ENCODE measurements at regions not wholly inside any gene's neighbourhood (a gene's known extent, or its start where the extent isn't known, plus 50 kb on each side); places are given as distances from the start of the nearest gene placed in this dataset.
"Not testable (repeated sequence)": the region's sequence is repeated elsewhere in the genome, so short reads cannot be mapped to it uniquely, and the experiment has no call there.

DNA sequence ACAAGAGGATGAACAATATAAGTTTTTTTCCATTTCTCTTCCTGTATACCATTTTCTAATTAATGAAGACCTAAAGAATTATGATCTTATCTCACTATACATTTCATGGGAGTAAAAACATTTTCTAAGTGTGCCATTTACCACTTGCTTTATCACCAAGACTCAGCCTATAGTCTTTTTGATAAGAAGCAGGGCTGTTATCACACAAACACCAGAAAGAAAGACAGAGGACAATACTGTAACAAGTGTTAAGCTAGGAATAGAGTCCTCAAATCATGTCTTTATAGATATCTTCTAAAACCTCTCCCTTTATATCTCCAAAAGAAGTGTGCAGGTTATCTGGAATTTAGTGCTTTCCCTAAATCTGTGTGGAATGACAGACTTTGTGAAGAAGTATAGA lies 119.7 kb downstream of the FAM174A start:
- no peak overlapping the region for H3K4me3 ChIP-seq (ENCODE audit: low read depth, low read length)
- TF ChIP-seq, protein P1, sequence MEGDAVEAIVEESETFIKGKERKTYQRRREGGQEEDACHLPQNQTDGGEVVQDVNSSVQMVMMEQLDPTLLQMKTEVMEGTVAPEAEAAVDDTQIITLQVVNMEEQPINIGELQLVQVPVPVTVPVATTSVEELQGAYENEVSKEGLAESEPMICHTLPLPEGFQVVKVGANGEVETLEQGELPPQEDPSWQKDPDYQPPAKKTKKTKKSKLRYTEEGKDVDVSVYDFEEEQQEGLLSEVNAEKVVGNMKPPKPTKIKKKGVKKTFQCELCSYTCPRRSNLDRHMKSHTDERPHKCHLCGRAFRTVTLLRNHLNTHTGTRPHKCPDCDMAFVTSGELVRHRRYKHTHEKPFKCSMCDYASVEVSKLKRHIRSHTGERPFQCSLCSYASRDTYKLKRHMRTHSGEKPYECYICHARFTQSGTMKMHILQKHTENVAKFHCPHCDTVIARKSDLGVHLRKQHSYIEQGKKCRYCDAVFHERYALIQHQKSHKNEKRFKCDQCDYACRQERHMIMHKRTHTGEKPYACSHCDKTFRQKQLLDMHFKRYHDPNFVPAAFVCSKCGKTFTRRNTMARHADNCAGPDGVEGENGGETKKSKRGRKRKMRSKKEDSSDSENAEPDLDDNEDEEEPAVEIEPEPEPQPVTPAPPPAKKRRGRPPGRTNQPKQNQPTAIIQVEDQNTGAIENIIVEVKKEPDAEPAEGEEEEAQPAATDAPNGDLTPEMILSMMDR (IDR thresholded peaks at IDR 0.05; ENCODE audit: borderline replicate concordance, insufficient read depth, low read depth, low read length), result no peak

DNA sequence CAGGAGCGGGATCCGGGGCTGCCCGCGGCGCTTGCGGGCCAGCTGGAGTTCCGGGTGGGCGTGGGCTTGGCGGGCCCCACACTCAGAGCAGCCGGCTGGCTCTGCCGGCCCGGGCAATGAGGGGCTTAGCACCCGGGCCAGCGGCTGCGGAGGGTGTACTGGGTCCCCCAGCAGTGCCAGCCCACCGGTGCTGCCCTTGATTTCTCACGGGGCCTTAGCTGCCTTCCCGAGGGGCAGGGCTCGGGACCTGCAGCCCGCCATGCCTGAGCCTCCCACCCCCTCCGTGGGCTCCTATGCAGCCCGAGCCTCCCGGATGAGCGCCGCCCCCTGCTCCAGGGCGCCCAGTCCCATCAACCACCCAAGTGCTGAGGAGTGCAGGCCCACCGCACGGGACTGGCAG lies 121.6 kb downstream of the FAM174A start:
- not testable (repeated sequence) for H3K4me3 ChIP-seq (ENCODE audit: low read depth, low read length)

DNA sequence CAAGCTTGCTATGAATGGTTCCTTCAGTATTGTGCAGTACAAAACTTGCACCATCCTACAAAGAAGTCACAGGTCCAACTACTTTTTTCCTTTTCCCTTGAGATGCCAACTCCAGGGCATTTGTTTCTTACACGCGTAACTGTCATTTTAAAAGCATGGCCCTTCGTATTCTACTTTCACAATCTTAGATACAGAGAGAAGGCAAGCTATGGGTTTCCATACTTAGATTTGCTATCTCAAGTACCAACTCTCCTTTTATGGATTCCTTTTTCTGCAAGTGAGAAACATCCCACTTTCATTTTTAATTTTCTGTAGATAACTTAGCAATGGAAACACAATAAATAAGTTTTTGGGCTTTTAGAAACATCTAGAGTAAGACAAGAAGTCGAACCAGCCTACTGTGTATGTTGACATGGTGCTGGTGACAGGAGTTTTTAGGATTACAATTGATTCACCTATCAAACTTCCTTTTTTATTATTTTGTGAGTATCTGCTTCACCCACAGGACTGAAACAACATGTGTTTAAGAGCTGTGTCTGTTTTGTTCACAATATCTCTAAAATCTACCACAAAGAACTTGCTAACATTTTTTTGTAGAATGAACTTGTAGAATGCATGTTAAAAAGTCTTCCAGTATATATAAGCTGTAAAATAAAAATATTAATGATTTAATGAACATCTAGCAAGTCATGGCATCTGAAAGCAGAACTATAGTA lies 124.1 kb downstream of the FAM174A start:
- TF ChIP-seq, protein P1 (IDR thresholded peaks at IDR 0.05; ENCODE audit: borderline replicate concordance, insufficient read depth, low read depth, low read length), result no peak

DNA sequence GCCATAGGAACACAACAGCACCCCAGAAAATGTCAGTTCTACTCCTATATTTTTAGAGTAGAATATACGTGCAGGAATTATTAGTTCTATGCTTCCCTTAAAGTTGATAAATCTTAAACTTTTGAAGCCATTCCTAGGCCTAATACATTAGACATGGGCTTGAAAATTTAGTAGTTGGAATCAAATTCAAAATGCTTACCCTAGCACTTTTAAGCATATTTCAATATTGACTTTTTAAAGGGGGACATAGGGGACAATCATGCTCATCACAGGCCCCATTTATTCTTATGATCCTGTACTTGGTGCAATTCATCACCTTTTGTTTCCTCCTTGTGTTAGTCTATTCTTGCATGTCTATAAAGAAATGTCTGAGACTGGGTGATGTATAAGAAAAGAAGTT lies 129.0 kb downstream of the FAM174A start:
- H3K4me3 ChIP-seq (ENCODE audit: low read depth, low read length), result no peak overlapping the region
- TF ChIP-seq, protein P1 (IDR thresholded peaks at IDR 0.05; ENCODE audit: borderline replicate concordance, insufficient read depth, low read depth, low read length), result no peak

More for the DNA sequence above, 124.1 kb downstream of the FAM174A start:
- H3K4me3 ChIP-seq (ENCODE audit: low read depth, low read length), result no peak overlapping the region

DNA sequence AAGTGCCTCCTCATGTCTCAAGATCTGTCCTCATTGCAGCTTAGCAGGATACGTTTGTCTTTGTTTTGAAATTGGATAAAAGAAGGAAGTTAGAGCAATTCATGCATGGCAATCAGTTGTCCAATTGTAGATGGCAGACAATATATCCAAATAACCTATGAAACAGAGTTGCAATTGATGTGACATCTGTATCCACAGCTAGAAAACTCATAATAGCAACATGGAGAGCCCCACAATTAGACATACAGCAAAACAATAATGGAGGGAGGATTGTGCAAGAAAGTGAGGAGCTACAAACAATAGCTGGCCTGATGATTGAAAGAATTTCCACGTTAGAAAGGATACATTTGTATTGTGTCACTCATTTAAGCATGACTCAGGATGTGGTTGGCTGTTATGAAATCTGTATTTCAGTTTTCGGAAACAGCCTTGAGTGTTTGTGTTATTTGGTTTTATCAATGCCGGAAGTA lies 132.0 kb downstream of the FAM174A start:
- TF ChIP-seq, protein P1 (IDR thresholded peaks at IDR 0.05; ENCODE audit: borderline replicate concordance, insufficient read depth, low read depth, low read length), result no peak
- no peak overlapping the region for H3K4me3 ChIP-seq (ENCODE audit: low read depth, low read length)

DNA sequence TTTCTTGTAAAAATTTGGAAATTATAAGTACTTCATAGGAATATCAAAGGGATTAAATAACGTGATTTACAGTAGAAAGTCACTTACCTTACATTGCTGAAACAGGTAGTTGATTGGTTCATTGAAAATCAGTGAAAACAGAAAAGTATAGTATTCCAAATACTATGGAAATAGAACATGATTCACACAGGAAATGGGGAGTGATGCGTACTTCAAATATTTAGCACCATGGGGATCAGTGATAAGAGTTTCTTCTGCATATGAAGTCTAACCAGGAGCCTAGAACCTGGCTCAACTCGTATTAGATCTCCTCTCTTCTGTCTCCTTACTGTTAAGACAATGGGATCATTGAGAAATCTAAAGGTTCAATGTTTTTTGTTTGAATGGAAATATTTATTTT lies 133.3 kb downstream of the FAM174A start:
- H3K4me3 ChIP-seq (ENCODE audit: low read depth, low read length), result no peak overlapping the region
- TF ChIP-seq, protein P1 (IDR thresholded peaks at IDR 0.05; ENCODE audit: borderline replicate concordance, insufficient read depth, low read depth, low read length), result no peak

DNA sequence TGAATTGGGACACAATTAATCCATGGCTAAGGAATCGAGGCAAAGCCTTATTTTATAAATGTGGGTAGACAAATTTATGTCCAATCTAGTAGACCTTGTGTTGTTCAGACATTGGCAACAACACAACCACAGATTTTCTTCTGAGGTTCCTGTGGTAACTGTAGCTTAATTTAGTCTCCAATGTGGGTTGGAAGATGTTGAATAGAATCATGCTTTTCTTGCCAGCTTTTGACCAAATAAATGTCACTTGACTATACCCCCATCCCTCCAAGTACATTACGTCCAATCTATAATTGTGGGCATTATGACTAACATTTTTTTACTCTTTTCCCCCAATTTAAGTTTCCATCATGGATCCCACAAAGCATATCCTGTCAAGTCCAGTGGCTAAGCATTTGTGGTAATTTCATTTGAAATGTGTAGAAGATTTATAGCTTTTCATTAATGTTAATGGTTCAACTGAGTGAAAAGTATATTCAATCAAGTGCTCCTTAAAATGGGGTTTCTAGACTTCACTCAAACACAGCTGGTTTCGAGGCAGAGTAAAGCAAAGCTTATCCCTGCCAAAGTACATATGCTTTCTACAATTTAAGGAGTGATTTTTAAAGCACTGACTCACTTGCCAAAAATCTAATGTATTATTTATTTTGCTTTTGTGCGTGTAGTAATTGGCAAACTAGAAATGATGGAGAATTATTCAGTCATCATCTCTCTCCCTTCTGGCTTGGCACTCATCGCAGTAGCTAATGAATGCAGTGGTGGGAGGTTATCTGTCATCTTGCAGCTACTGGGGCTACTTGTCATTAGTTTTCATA lies 141.8 kb downstream of the FAM174A start:
- no peak overlapping the region for H3K4me3 ChIP-seq (ENCODE audit: low read depth, low read length)
- TF ChIP-seq, protein P1 (IDR thresholded peaks at IDR 0.05; ENCODE audit: borderline replicate concordance, insufficient read depth, low read depth, low read length), result no peak
